A673 (cell line): ENCODE measurements at regions not wholly inside any gene's neighbourhood (a gene's known extent, or its start where the extent isn't known, plus 50 kb on each side); places are given as distances from the start of the nearest gene placed in this dataset.

Experiments
- EZH2 ChIP-seq: fragments of 200-600 bp; sonication (generic); IDR thresholded peaks from 2 replicates; pipeline ENCODE4 v1.6.1; 2017; ENCODE audit warnings: borderline replicate concordance, low read depth, mild to moderate bottlenecking, mixed read lengths, antibody characterized with exemption, low read length; ENCODE audit not compliant: poor library complexity, severe bottlenecking
- TF ChIP-seq, protein P1 (sequence below): fragments of 300-800, 200-600 bp; sonication (generic); conservative IDR thresholded peaks from 2 replicates; pipeline ENCODE4 v1.5.1; 2017; ENCODE audit warnings: low read depth, mild to moderate bottlenecking, antibody characterized with exemption, low read length, moderate library complexity, mixed read lengths

DNA sequence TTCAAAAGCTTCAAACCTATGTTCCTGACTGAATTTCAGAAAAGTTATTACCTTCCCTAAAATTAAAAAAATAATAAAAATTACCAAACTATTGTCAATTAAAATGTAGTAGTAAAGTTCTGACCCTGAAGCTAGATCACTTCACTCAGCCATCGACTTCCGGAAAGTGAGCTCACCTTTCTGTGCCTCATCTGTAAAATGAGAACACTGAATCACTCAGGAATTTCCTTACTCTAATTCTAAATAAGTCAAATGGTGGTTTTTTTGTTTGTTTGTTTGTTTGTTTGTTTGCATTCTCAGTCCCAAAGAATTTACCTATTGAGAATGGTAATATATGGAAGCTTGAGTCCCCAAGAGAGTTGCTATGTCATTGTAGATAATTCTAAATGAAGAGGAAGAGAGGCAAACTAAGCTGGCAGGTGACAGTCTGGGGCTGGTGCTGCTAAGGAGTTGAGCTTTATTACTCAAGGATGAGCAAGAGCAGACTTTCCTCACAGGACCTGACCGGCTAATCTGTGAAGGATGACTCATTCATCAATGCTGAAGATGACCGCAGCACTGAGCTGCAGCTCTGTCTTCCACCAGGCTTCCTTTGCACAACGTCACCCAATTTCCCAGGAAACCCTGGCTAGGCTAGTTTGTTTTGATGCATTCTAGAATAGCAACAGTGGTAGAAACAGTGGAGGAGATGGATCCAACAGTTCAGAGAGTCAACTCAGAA is 248.8 kb downstream of the RAB38 start:
- TF ChIP-seq, protein P1, sequence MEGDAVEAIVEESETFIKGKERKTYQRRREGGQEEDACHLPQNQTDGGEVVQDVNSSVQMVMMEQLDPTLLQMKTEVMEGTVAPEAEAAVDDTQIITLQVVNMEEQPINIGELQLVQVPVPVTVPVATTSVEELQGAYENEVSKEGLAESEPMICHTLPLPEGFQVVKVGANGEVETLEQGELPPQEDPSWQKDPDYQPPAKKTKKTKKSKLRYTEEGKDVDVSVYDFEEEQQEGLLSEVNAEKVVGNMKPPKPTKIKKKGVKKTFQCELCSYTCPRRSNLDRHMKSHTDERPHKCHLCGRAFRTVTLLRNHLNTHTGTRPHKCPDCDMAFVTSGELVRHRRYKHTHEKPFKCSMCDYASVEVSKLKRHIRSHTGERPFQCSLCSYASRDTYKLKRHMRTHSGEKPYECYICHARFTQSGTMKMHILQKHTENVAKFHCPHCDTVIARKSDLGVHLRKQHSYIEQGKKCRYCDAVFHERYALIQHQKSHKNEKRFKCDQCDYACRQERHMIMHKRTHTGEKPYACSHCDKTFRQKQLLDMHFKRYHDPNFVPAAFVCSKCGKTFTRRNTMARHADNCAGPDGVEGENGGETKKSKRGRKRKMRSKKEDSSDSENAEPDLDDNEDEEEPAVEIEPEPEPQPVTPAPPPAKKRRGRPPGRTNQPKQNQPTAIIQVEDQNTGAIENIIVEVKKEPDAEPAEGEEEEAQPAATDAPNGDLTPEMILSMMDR, result no peak
- TF ChIP-seq EZH2, result no peak
